GM06990 (cell line): ENCODE measurements at regions not wholly inside any gene's neighbourhood (a gene's known extent, or its start where the extent isn't known, plus 50 kb on each side); places are given as distances from the start of the nearest gene placed in this dataset.

ENCODE experiments used
- DNase-seq: peaks from one replicate; pipeline ENCODE4 v3.0.0-alpha.2; 2011; ENCODE audit not compliant: insufficient read length; ENCODE audit errors: extremely low read depth
- H3K27me3 ChIP-seq: replicated peaks from 2 replicates; pipeline ENCODE4 v1.6.0; 2011; ENCODE audit warnings: low read length; ENCODE audit not compliant: control insufficient read depth, insufficient read depth
- H3K36me3 ChIP-seq: 2 replicates; pipeline ENCODE4 v1.5.1; 2011; ENCODE audit warnings: low read length; ENCODE audit not compliant: control insufficient read depth, insufficient read depth
- H3K4me3 ChIP-seq: replicated peaks from 2 replicates; pipeline ENCODE4 v1.5.1; 2011; ENCODE audit warnings: low read depth, mild to moderate bottlenecking, control low read depth, low read length
- TF ChIP-seq, protein P1 (sequence below): IDR thresholded peaks from 2 replicates; pipeline ENCODE4 v1.5.1; 2011; ENCODE audit warnings: low read length, control low read depth, mild to moderate bottlenecking, inconsistent platforms; ENCODE audit not compliant: insufficient read depth, poor library complexity, severe bottlenecking

DNA sequence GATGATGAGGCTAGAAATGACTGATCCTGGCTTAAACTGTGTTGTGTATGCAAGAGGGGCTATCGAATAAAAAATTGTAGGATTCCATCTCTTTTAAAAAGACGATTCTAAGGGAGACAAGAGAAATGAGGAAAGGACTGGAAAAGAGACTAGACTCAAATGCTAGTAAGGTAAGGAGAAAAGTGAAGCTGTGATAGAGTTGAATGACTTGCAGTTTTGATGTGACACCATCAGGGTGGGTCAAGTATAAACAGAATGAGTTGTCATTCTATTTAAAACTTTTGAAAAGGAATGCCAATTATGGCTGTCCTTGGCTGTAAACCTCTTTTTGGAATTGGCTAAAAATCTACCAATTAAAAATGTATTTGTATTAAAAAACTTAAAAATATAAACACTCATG is 184.5 kb upstream of the PHF14 start:
- no peak overlapping the region for H3K4me3 ChIP-seq
- H3K36me3 ChIP-seq = no peaks in the 10 kb centered on the region
- DNase-seq = no peak
- H3K27me3 ChIP-seq = no peaks in the 10 kb centered on the region
- TF ChIP-seq, protein P1, sequence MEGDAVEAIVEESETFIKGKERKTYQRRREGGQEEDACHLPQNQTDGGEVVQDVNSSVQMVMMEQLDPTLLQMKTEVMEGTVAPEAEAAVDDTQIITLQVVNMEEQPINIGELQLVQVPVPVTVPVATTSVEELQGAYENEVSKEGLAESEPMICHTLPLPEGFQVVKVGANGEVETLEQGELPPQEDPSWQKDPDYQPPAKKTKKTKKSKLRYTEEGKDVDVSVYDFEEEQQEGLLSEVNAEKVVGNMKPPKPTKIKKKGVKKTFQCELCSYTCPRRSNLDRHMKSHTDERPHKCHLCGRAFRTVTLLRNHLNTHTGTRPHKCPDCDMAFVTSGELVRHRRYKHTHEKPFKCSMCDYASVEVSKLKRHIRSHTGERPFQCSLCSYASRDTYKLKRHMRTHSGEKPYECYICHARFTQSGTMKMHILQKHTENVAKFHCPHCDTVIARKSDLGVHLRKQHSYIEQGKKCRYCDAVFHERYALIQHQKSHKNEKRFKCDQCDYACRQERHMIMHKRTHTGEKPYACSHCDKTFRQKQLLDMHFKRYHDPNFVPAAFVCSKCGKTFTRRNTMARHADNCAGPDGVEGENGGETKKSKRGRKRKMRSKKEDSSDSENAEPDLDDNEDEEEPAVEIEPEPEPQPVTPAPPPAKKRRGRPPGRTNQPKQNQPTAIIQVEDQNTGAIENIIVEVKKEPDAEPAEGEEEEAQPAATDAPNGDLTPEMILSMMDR = no peak

DNA sequence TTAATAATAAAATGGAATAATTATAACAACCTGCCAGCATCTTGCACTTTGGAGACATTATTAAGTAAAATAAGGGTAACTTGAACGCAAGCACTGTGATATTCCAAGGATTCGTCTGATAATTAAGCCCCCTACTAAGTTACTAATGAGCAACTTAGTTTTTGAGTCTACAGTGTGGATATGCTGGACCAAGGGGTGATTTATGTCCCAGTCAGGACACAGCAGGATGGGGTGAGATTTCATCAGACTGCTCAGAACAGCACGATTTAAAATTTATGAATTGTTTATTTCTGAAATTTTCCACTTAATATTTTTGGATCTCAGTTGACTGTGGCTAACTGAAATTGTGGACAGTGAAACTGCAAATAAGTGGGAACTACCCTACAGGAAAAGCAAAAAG is 182.8 kb upstream of the PHF14 start:
- TF ChIP-seq, protein P1 = no peak
- no peak overlapping the region for H3K4me3 ChIP-seq
- DNase-seq = no peak
- H3K27me3 ChIP-seq = no peaks in the 10 kb centered on the region
- no peaks in the 10 kb centered on the region for H3K36me3 ChIP-seq

DNA sequence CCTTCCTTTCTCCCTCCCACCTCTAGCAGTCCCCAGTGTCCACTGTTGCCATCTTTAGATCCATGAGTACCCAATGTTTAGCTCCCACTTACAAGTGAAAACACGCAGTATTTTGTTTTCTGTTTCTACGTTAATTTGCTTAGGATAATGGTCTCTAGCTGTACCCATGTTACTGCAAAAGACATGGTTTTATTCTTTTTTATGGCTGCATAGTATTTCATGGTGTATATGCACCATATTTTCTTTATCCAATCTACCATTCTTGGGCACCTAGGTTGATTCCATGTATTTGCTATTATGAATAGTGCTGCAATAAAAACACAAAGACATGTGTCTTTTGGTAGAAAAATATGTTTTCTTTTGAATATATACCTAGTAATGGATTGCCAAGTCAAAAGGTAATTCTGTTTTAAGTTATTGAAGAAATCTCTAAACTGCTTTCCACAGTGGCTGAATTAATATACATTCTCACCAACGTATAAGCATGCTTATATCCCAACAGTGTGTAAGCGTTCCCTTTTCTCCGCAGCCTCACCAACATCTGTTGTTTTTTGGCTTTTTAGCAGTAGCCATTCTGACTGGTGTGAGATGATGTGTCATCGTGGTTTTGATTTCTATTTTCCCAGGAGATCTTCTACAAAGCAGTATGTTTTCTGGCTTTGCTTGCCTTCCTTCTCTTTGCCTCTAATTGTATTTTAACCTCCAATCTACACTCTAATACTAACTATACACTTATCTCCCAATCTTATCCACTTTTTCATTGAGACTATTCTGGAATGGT is 179.5 kb upstream of the PHF14 start:
- no peak overlapping the region for H3K4me3 ChIP-seq
- H3K27me3 ChIP-seq = no peaks in the 10 kb centered on the region
- no peaks in the 10 kb centered on the region for H3K36me3 ChIP-seq
- DNase-seq = no peak
- TF ChIP-seq, protein P1 = no peak

DNA sequence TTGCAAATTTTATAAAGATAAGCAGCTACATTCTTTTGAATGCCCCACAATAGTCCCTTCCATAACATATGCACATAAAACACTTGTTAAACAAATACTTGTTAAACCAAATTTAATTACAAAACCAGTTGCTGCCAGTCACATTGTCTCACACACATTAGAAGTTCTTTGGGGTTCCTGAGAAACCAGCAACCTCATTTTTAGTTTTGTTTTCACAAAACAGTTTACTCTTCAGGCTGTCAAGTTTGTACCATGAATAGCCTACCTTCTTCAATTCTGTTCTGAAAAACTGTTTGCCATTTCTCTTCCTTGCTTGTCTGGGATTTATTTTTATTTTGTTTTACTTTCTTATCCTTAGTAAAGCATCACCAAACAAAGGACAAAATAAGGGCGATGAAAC is 176.5 kb upstream of the PHF14 start:
- TF ChIP-seq, protein P1 = no peak
- DNase-seq = no peak
- H3K36me3 ChIP-seq = no peaks in the 10 kb centered on the region
- H3K27me3 ChIP-seq = no peaks in the 10 kb centered on the region
- no peak overlapping the region for H3K4me3 ChIP-seq

DNA sequence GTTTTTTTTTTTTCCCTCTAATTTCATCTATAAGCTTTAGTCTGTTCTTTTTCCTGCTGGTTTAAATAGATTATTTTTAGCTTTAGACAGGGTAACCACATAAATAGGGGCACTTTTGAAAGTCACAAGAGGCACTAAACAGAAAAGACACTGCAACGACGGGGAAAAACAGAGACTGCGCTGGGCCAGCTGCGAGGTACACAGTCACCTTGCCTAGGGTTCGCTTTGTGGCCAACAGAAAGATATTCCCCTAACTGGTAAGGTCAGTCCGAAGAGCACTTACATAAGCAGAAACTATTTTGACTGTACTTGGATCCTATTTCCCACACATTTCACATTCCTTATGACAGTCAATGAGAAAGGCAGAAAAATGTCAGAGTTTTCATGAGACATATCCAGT is 175.6 kb upstream of the PHF14 start:
- no peak overlapping the region for H3K4me3 ChIP-seq
- H3K27me3 ChIP-seq = no peaks in the 10 kb centered on the region
- H3K36me3 ChIP-seq = no peaks in the 10 kb centered on the region
- TF ChIP-seq, protein P1 = no peak
- no peak for DNase-seq

DNA sequence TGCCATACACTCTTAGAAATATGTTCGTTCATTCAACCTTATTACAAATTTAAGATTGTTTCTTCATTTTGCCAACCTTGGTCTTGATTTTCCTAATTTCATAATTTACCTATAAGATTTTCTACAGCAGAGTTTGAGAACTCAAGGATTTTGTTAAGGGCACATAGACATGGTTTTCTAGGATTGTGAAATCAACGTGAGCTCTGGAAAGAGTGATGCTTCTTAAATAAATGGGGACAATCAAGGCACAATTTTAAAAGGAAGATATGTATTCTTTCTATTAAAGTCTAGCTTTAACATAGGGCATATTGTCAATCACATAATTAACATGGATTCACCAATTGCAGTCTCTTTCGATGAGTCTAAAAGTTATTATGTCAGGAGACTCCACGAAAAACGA is 174.2 kb upstream of the PHF14 start:
- no peak for DNase-seq
- TF ChIP-seq, protein P1 = no peak
- no peaks in the 10 kb centered on the region for H3K27me3 ChIP-seq
- H3K4me3 ChIP-seq = no peak overlapping the region
- H3K36me3 ChIP-seq = no peaks in the 10 kb centered on the region
